WTC11 (cell line): ENCODE measurements at regions not wholly inside any gene's neighbourhood (a gene's known extent, or its start where the extent isn't known, plus 50 kb on each side); places are given as distances from the start of the nearest gene placed in this dataset.

Experiments used
- ATAC-seq: fragments of 200-7000 bp; cut with Tn5 transposase; 2 replicates; pipeline ENCODE4 v1.10.0; 2021; ENCODE audit warnings: mild to moderate bottlenecking, moderate library complexity
- CTCF ChIA-PET: fragments of 300-600 bp; sonication (Branson Sonifier 250); formaldehyde crosslinking; loops from one replicate; lab custom pipeline; 2021; ENCODE audit warnings: antibody characterized with exemption; lab: Charles Lee
- POLR2A ChIA-PET: fragments of 350-600 bp; sonication (Branson Sonifier 250); formaldehyde crosslinking; loops from one replicate; lab custom pipeline; 2021; ENCODE audit warnings: antibody characterized with exemption; lab: Charles Lee
- DNase-seq: peaks from one replicate; pipeline ENCODE4 v3.0.0; 2021; ENCODE audit warnings: low spot score
- H3K27ac Mint-ChIP-seq: 2 replicates; pipeline ENCODE4 v1.8.0; 2021; ENCODE audit warnings: mixed read lengths
- H3K27me3 Mint-ChIP-seq: 2 replicates; pipeline ENCODE4 v1.8.0; 2021; ENCODE audit warnings: low read depth, mild to moderate bottlenecking, moderate library complexity, mixed read lengths
- H3K36me3 Mint-ChIP-seq: 2 replicates; pipeline ENCODE4 v1.8.0; 2021; ENCODE audit warnings: mixed read lengths
- H3K4me1 Mint-ChIP-seq: 2 replicates; pipeline ENCODE4 v1.8.0; 2022; ENCODE audit warnings: mixed read lengths
- H3K4me3 Mint-ChIP-seq: 2 replicates; pipeline ENCODE4 v1.8.0; 2021; ENCODE audit warnings: mild to moderate bottlenecking, moderate library complexity, mixed read lengths
- H3K9me3 Mint-ChIP-seq: 2 replicates; pipeline ENCODE4 v1.8.0; 2021; ENCODE audit warnings: mixed read lengths
- ATF1 ChIP-seq: sonication (generic); formaldehyde crosslinking; IDR thresholded peaks from 2 replicates; pipeline ENCODE4 v1.8.1; 2023; ENCODE audit warnings: mild to moderate bottlenecking, moderate library complexity, missing genetic modification reagents
- CREM ChIP-seq: sonication (generic); formaldehyde crosslinking; IDR thresholded peaks from 2 replicates; pipeline ENCODE4 v1.8.1; 2022; ENCODE audit warnings: mild to moderate bottlenecking, missing genetic modification reagents, moderate library complexity
- EMX1 ChIP-seq: fragments of 250-450 bp; sonication (Bioruptor Pico); IDR thresholded peaks from 2 replicates; pipeline ENCODE4 v1.8.0; 2021; ENCODE audit warnings: mild to moderate bottlenecking
- ESRRA ChIP-seq: sonication (generic); formaldehyde crosslinking; IDR thresholded peaks from 2 replicates; pipeline ENCODE4 v1.8.1; 2022; ENCODE audit warnings: mild to moderate bottlenecking, missing genetic modification reagents, borderline replicate concordance
- JUN ChIP-seq: sonication (generic); formaldehyde crosslinking; IDR thresholded peaks from 2 replicates; pipeline ENCODE4 v1.8.0; 2023; ENCODE audit warnings: mild to moderate bottlenecking, missing genetic modification reagents
- MYBL2 ChIP-seq: sonication (generic); formaldehyde crosslinking; IDR thresholded peaks from 2 replicates; pipeline ENCODE4 v1.8.1; 2023; ENCODE audit warnings: mild to moderate bottlenecking, moderate library complexity, missing genetic modification reagents
- NFATC4 ChIP-seq: fragments of 250-450 bp; sonication (Bioruptor Pico); IDR thresholded peaks from 2 replicates; pipeline ENCODE4 v1.9.0; 2021; ENCODE audit warnings: mild to moderate bottlenecking
- NFYB ChIP-seq: sonication (generic); formaldehyde crosslinking; conservative IDR thresholded peaks from 2 replicates; pipeline ENCODE4 v1.8.0; 2022; ENCODE audit warnings: low read depth, missing genetic modification reagents
- PRRX2 ChIP-seq: fragments of 250-450 bp; sonication (Bioruptor Pico); IDR thresholded peaks from 2 replicates; pipeline ENCODE4 v1.8.0; 2021; ENCODE audit warnings: mild to moderate bottlenecking
- ZNF138 ChIP-seq: sonication (generic); formaldehyde crosslinking; conservative IDR thresholded peaks from 2 replicates; pipeline ENCODE4 v1.8.1; 2022; ENCODE audit warnings: mild to moderate bottlenecking, moderate library complexity, missing genetic modification reagents
- ZNF263 ChIP-seq: sonication (generic); formaldehyde crosslinking; IDR thresholded peaks from 2 replicates; pipeline ENCODE4 v1.8.1; 2022; ENCODE audit warnings: low read depth, mild to moderate bottlenecking, moderate library complexity, missing genetic modification reagents
- ZNF423 ChIP-seq: fragments of 250-450 bp; sonication (Bioruptor Pico); IDR thresholded peaks from 2 replicates; pipeline ENCODE4 v2.1.2; 2022; ENCODE audit warnings: mild to moderate bottlenecking, moderate library complexity
- ZNF671 ChIP-seq: fragments of 250-450 bp; sonication (Bioruptor Pico); IDR thresholded peaks from 2 replicates; pipeline ENCODE4 v1.8.0; 2021; ENCODE audit warnings: mild to moderate bottlenecking
- TF ChIP-seq, protein P1 (sequence below): sonication (generic); formaldehyde crosslinking; IDR thresholded peaks from 2 replicates; pipeline ENCODE4 v1.8.1; 2022; ENCODE audit warnings: mild to moderate bottlenecking, moderate library complexity, missing genetic modification reagents
- TF ChIP-seq, protein P2 (sequence below): fragments of 250-450 bp; sonication (Bioruptor Pico); conservative IDR thresholded peaks from 2 replicates; pipeline ENCODE4 v1.9.0; 2021; ENCODE audit warnings: mild to moderate bottlenecking
- TF ChIP-seq, protein P3 (sequence below): fragments of 250-450 bp; sonication (Bioruptor Pico); IDR thresholded peaks from 2 replicates; pipeline ENCODE4 v1.9.0; 2021; ENCODE audit warnings: mild to moderate bottlenecking, borderline replicate concordance
- TF ChIP-seq, protein P4 (sequence below): fragments of 250-450 bp; sonication (Bioruptor Pico); IDR thresholded peaks from 2 replicates; pipeline ENCODE4 v1.9.0; 2021; ENCODE audit warnings: moderate library complexity, mild to moderate bottlenecking, inconsistent platforms, borderline replicate concordance
- TF ChIP-seq, protein P5 (sequence below): sonication (generic); formaldehyde crosslinking; IDR thresholded peaks from 2 replicates; pipeline ENCODE4 v1.8.0; 2022; ENCODE audit warnings: mild to moderate bottlenecking, missing genetic modification reagents
- TF ChIP-seq, protein P6 (sequence below): sonication (generic); formaldehyde crosslinking; IDR thresholded peaks from 2 replicates; pipeline ENCODE4 v1.8.1; 2022; ENCODE audit warnings: missing genetic modification reagents, borderline replicate concordance
- TF ChIP-seq, protein P7 (sequence below): sonication (generic); formaldehyde crosslinking; IDR thresholded peaks from 2 replicates; pipeline ENCODE4 v1.8.0; 2022; ENCODE audit warnings: mild to moderate bottlenecking, missing genetic modification reagents

DNA sequence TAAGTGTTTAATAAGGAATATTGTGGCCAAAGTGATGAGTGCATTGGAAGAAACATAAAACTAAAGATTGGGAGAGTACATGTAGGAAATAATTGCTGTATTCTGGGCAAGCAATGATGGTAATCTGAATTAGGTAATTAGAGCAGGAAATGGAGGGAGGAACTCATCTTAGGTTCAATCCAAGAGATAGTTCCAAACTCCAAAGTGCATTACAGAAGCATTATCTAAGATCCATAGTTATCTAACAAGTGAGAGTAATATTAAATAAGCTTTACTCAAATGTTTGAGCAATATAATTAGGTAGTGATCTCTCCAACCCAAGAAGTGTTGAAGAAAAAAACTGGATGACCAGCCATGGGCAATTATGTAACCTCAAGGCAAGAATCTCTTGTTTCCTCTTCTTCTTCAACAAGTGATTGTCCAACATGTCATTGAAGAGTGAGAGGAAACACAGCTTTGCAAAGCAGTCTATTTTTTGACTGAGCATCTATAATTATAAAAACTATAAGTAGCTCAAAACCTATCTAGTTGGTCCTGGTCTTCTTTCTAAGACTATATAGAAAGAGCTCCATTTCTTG lies 181.2 kb upstream of the TNFAIP3 start:
- H3K27ac Mint-ChIP-seq: no peak overlapping the region

DNA sequence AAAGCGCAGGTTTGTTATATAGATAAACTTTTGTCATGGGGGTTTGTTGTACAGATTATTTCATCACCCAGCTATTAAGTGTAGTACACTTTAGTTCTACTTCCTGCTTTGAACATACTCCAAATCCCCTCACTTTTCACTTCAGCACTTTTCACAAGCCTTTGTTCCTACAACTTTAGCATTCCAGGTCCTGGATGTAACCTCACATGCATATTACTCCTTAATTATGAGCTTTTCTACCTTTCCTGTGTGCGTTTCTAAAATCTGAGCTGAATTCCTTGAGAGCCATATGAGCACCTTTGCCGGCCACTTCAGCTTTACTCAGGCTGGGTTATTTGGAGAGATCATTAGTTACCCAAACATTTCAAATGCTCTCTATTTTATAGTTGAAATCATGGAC lies 179.2 kb upstream of the TNFAIP3 start:
- no peak for DNase-seq
- ChIA-PET POLR2A (no interaction called here), CTCF (interaction anchor here (0.7 to 1.4 kb wide), 2 partner anchors 17 to 213 kb away, joined by 3 to 4 read pairs; no protein-coding TSS in a partner anchor)
- Mint-ChIP-seq H3K27me3 (no peaks in the 10 kb centered on the region), H3K27ac (no peak overlapping the region), H3K4me3 (no peak overlapping the region), H3K36me3 (no peaks in the 10 kb centered on the region), H3K9me3 (peaks cover 6% of the 10 kb centered on the region), H3K4me1 (no peaks in the 10 kb centered on the region)
- TF ChIP-seq JUN (CRISPR knock-in tag) (no peak), ZNF263 (no peak), NFATC4 (CRISPR knock-in tag) (no peak), ATF1 (CRISPR knock-in tag) (no peak), ESRRA (CRISPR knock-in tag) (no peak), ZNF423 (CRISPR knock-in tag) (no peak), EMX1 (no peak), CREM (CRISPR knock-in tag) (no peak)
- TF ChIP-seq, protein P1, sequence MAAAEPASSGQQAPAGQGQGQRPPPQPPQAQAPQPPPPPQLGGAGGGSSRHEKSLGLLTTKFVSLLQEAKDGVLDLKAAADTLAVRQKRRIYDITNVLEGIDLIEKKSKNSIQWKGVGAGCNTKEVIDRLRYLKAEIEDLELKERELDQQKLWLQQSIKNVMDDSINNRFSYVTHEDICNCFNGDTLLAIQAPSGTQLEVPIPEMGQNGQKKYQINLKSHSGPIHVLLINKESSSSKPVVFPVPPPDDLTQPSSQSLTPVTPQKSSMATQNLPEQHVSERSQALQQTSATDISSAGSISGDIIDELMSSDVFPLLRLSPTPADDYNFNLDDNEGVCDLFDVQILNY (CRISPR knock-in tag): no peak
- TF ChIP-seq, protein P2, sequence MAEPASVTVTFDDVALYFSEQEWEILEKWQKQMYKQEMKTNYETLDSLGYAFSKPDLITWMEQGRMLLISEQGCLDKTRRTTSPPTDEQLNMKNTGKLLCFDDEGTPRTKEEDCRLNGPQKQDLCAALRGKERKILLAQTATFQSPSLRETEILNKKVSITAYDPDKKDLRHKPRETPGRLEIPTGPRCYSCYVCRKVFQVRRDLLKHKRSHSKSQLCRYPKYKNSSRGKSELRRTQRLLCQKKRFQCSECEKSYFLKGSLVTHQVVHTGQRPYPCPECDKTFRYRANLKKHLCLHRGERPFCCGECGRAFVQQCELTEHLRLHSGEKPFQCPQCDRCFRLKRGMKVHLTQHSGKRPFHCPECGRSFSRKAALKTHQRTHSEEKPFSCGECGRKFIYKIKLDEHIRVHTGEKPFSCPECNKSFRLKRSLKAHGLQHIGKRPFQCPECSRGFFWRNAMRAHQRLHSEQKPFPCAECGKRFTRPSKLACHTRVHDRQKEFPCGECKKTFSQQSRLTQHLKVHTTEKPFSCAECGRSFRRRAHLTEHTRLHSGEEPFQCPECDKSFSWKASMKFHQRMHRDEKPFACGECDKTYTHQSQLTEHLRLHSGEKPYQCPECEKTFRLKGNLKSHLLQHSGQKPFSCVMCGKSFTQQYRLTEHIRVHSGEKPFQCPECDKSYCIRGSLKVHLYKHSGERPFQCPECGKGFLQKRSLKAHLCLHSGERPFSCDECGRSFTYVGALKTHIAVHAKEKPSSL (CRISPR knock-in tag): no peak
- TF ChIP-seq, protein P3, sequence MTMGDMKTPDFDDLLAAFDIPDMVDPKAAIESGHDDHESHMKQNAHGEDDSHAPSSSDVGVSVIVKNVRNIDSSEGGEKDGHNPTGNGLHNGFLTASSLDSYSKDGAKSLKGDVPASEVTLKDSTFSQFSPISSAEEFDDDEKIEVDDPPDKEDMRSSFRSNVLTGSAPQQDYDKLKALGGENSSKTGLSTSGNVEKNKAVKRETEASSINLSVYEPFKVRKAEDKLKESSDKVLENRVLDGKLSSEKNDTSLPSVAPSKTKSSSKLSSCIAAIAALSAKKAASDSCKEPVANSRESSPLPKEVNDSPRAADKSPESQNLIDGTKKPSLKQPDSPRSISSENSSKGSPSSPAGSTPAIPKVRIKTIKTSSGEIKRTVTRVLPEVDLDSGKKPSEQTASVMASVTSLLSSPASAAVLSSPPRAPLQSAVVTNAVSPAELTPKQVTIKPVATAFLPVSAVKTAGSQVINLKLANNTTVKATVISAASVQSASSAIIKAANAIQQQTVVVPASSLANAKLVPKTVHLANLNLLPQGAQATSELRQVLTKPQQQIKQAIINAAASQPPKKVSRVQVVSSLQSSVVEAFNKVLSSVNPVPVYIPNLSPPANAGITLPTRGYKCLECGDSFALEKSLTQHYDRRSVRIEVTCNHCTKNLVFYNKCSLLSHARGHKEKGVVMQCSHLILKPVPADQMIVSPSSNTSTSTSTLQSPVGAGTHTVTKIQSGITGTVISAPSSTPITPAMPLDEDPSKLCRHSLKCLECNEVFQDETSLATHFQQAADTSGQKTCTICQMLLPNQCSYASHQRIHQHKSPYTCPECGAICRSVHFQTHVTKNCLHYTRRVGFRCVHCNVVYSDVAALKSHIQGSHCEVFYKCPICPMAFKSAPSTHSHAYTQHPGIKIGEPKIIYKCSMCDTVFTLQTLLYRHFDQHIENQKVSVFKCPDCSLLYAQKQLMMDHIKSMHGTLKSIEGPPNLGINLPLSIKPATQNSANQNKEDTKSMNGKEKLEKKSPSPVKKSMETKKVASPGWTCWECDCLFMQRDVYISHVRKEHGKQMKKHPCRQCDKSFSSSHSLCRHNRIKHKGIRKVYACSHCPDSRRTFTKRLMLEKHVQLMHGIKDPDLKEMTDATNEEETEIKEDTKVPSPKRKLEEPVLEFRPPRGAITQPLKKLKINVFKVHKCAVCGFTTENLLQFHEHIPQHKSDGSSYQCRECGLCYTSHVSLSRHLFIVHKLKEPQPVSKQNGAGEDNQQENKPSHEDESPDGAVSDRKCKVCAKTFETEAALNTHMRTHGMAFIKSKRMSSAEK (CRISPR knock-in tag): no peak
- TF ChIP-seq, protein P4, sequence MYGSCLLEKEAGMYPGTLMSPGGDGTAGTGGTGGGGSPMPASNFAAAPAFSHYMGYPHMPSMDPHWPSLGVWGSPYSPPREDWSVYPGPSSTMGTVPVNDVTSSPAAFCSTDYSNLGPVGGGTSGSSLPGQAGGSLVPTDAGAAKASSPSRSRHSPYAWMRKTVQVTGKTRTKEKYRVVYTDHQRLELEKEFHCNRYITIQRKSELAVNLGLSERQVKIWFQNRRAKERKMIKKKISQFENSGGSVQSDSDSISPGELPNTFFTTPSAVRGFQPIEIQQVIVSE (CRISPR knock-in tag): no peak
- TF ChIP-seq, protein P5, sequence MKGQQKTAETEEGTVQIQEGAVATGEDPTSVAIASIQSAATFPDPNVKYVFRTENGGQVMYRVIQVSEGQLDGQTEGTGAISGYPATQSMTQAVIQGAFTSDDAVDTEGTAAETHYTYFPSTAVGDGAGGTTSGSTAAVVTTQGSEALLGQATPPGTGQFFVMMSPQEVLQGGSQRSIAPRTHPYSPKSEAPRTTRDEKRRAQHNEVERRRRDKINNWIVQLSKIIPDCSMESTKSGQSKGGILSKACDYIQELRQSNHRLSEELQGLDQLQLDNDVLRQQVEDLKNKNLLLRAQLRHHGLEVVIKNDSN (CRISPR knock-in tag): no peak
- no peak for ATAC-seq

More for the DNA sequence above, 181.2 kb upstream of the TNFAIP3 start:
- H3K4me1 Mint-ChIP-seq: no peaks in the 10 kb centered on the region
- H3K4me3 Mint-ChIP-seq: no peak overlapping the region
- ATAC-seq: no peak
- H3K27me3 Mint-ChIP-seq: no peaks in the 10 kb centered on the region
- no peak for DNase-seq
- ChIA-PET CTCF (no interaction called here), POLR2A (no interaction called here)
- no peaks in the 10 kb centered on the region for H3K36me3 Mint-ChIP-seq
- peaks cover 5% of the 10 kb centered on the region for H3K9me3 Mint-ChIP-seq
- no peak for TF ChIP-seq ZNF138 (CRISPR knock-in tag)
- no peak for TF ChIP-seq ZNF671 (CRISPR knock-in tag)
- no peak for TF ChIP-seq PRRX2 (CRISPR knock-in tag)
- no peak for TF ChIP-seq MYBL2
- TF ChIP-seq NFYB: no peak
- TF ChIP-seq, protein P6, sequence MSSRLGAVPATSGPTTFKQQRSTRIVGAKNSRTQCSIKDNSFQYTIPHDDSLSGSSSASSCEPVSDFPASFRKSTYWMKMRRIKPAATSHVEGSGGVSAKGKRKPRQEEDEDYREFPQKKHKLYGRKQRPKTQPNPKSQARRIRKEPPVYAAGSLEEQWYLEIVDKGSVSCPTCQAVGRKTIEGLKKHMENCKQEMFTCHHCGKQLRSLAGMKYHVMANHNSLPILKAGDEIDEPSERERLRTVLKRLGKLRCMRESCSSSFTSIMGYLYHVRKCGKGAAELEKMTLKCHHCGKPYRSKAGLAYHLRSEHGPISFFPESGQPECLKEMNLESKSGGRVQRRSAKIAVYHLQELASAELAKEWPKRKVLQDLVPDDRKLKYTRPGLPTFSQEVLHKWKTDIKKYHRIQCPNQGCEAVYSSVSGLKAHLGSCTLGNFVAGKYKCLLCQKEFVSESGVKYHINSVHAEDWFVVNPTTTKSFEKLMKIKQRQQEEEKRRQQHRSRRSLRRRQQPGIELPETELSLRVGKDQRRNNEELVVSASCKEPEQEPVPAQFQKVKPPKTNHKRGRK (CRISPR knock-in tag): no peak
- TF ChIP-seq, protein P7, sequence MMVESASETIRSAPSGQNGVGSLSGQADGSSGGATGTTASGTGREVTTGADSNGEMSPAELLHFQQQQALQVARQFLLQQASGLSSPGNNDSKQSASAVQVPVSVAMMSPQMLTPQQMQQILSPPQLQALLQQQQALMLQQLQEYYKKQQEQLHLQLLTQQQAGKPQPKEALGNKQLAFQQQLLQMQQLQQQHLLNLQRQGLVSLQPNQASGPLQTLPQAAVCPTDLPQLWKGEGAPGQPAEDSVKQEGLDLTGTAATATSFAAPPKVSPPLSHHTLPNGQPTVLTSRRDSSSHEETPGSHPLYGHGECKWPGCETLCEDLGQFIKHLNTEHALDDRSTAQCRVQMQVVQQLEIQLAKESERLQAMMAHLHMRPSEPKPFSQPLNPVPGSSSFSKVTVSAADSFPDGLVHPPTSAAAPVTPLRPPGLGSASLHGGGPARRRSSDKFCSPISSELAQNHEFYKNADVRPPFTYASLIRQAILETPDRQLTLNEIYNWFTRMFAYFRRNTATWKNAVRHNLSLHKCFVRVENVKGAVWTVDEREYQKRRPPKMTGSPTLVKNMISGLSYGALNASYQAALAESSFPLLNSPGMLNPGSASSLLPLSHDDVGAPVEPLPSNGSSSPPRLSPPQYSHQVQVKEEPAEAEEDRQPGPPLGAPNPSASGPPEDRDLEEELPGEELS (CRISPR knock-in tag): no peak
